ENCODE measurements at regions not wholly inside any gene's neighbourhood (a gene's known extent, or its start where the extent isn't known, plus 50 kb on each side); places are given as distances from the start of the nearest gene placed in this dataset.

GRCh38 chr17:34840750-34841149, 120.5 kb downstream of the CCT6B start:
- Histone ChIP-seq H3K27ac (ENCODE audit: low read depth in 1 of 2, low read length in 2 of 2) (no peak overlapping the region), H3K4me1 (ENCODE audit: control insufficient read depth in 4 of 4, insufficient read depth in 4 of 4, low read length in 3 of 4) (no peaks in the 10 kb centered on the region), H3K4me3 (ENCODE audit: low read depth in 1 of 3, low read length in 3 of 3) (no peak overlapping the region), H3K36me3 (ENCODE audit: control insufficient read depth in 4 of 4, insufficient read depth in 3 of 4, low read depth in 1 of 4, low read length in 3 of 4) (no peaks in the 10 kb centered on the region), H3K9me3 (ENCODE audit: control insufficient read depth in 4 of 4, low read length in 3 of 4) (peaks cover 0 to 5% (median 0%) of the 10 kb centered on the region in 4 donors), H3K9ac (ENCODE audit: low read depth in 1 of 2, low read length in 2 of 2) (no peak overlapping the region), H3K27me3 (ENCODE audit: control insufficient read depth in 4 of 4, insufficient read depth in 4 of 4, low read length in 3 of 4) (no peaks in the 10 kb centered on the region)
- no peak for TF ChIP-seq EGR1 (IDR thresholded peaks at IDR 0.05; ENCODE audit: low read depth in 2 of 2)
- TF ChIP-seq HNF4G (IDR thresholded peaks at IDR 0.05): no peak
- TF ChIP-seq JUND (IDR thresholded peaks at IDR 0.05): no peak
- no peak for TF ChIP-seq REST (IDR thresholded peaks at IDR 0.05)
- TF ChIP-seq TAF1 (conservative IDR thresholded peaks at IDR 0.05): no peak
- TF ChIP-seq SP1 (IDR thresholded peaks at IDR 0.05): no peak
- no peak for TF ChIP-seq NR2F2 (IDR thresholded peaks at IDR 0.05)
- TF ChIP-seq ATF3 (IDR thresholded peaks at IDR 0.05): no peak
- TF ChIP-seq YY1 (IDR thresholded peaks at IDR 0.05): no peak
- no peak for TF ChIP-seq RAD21 (IDR thresholded peaks at IDR 0.05)
- TF ChIP-seq MAX (IDR thresholded peaks at IDR 0.05): no peak
- no peak for TF ChIP-seq HNF4A (conservative IDR thresholded peaks at IDR 0.05)
- no peak for DNase-seq (ENCODE audit: low spot score)
- WGBS: 62% methylated on average over 4 of the region's 4 CpGs

- DNase-seq (ENCODE audit: low spot score): no peak
- no peaks in the 10 kb centered on the region for H3K36me3 ChIP-seq (ENCODE audit: control insufficient read depth in 4 of 4, insufficient read depth in 3 of 4, low read depth in 1 of 4, low read length in 3 of 4)
- H3K9me3 ChIP-seq (ENCODE audit: control insufficient read depth in 4 of 4, low read length in 3 of 4): peaks cover 0 to under 1% (median 0%) of the 10 kb centered on the region in 4 donors
- H3K4me1 ChIP-seq (ENCODE audit: control insufficient read depth in 4 of 4, insufficient read depth in 4 of 4, low read length in 3 of 4): no peaks in the 10 kb centered on the region
- no peak overlapping the region for H3K9ac ChIP-seq (ENCODE audit: low read depth in 1 of 2, low read length in 2 of 2)
- H3K4me3 ChIP-seq (ENCODE audit: low read depth in 1 of 3, low read length in 3 of 3): no peak overlapping the region
- H3K27me3 ChIP-seq (ENCODE audit: control insufficient read depth in 4 of 4, insufficient read depth in 4 of 4, low read length in 3 of 4): peaks cover 0 to 4% (median 0%) of the 10 kb centered on the region in 4 donors
- TF ChIP-seq JUND (IDR thresholded peaks at IDR 0.05): no peak
- TF ChIP-seq ATF3 (IDR thresholded peaks at IDR 0.05): no peak
- TF ChIP-seq FOXA1 (IDR thresholded peaks at IDR 0.05): no peak
- TF ChIP-seq RXRA (IDR thresholded peaks at IDR 0.05): no peak
- no peak for TF ChIP-seq NR2F2 (IDR thresholded peaks at IDR 0.05)
- TF ChIP-seq YY1 (IDR thresholded peaks at IDR 0.05): no peak
- no peak for TF ChIP-seq RAD21 (IDR thresholded peaks at IDR 0.05)
- TF ChIP-seq HNF4G (IDR thresholded peaks at IDR 0.05): no peak
- TF ChIP-seq CTCF (IDR thresholded peaks at IDR 0.05; ENCODE audit: low read depth, low read length, missing input control): no peak
- TF ChIP-seq GABPA (IDR thresholded peaks at IDR 0.05 in 1 of 2, conservative IDR thresholded peaks at IDR 0.05 in 1 of 2): no peak
- no peak for TF ChIP-seq HNF4A (conservative IDR thresholded peaks at IDR 0.05)
- no peak for TF ChIP-seq MAX (IDR thresholded peaks at IDR 0.05)
- TF ChIP-seq REST (IDR thresholded peaks at IDR 0.05): no peak
- TF ChIP-seq ZBTB33 (IDR thresholded peaks at IDR 0.05): no peak
- no peak for TF ChIP-seq SP1 (IDR thresholded peaks at IDR 0.05)
- no peak for TF ChIP-seq EGR1 (IDR thresholded peaks at IDR 0.05; ENCODE audit: low read depth in 2 of 2)
- no peak for TF ChIP-seq FOXA2 (IDR thresholded peaks at IDR 0.05)
- TF ChIP-seq TAF1 (conservative IDR thresholded peaks at IDR 0.05): no peak
- WGBS: 81% methylated on average over 14 of the region's 14 CpGs
- no peak overlapping the region for H3K27ac ChIP-seq (ENCODE audit: low read depth in 1 of 2, low read length in 2 of 2)
Observed at GRCh38 chr17:34837876-34838478, 123.3 kb downstream of the CCT6B start.
